H1 (cell line): ENCODE measurements at regions not wholly inside any gene's neighbourhood (a gene's known extent, or its start where the extent isn't known, plus 50 kb on each side); places are given as distances from the start of the nearest gene placed in this dataset.

Experiments used
- CTCF ChIA-PET: fragments of 300-600 bp; sonication (Branson Sonifier 250); formaldehyde crosslinking; loops from one replicate; lab custom pipeline; 2021; ENCODE audit not compliant: partially characterized antibody; lab: Charles Lee
- POLR2A ChIA-PET: fragments of 300-600 bp; sonication (Branson Sonifier 250); formaldehyde crosslinking; loops from one replicate; lab custom pipeline; 2021; ENCODE audit warnings: inconsistent platforms; ENCODE audit not compliant: partially characterized antibody; lab: Charles Lee
- DNase-seq, 2 experiments: peaks; one replicate each; pipeline versions ENCODE4 v3.0.0 to v3.0.0-alpha.2; 2010 to 2022; ENCODE audit warnings: low spot score in 2 of 2, low read depth in 1 of 2, mixed read lengths in 1 of 2
- FAIRE-seq: peaks from 2 replicates; lab custom pipeline; 2011; peaks lifted over from hg19 to GRCh38; lab: Jason Lieb, UNC
- H2AFZ ChIP-seq: 2 replicates; pipeline ENCODE4 v1.8.1; 2012; ENCODE audit warnings: low read length, inconsistent platforms
- H2AK5ac ChIP-seq: 2 replicates; pipeline ENCODE4 v1.6.1; 2013; ENCODE audit warnings: low read depth, low read length
- H2BK120ac ChIP-seq: replicated peaks from 2 replicates; pipeline ENCODE3; 2013; ENCODE audit warnings: low read depth, low read length, inconsistent platforms
- H2BK12ac ChIP-seq: 2 replicates; pipeline ENCODE4 v1.6.1; 2013; ENCODE audit warnings: low read depth, low read length
- H2BK15ac ChIP-seq: 2 replicates; pipeline ENCODE4 v1.6.1; 2013; ENCODE audit warnings: low read length
- H2BK20ac ChIP-seq: 2 replicates; pipeline ENCODE4 v1.6.1; 2013; ENCODE audit warnings: low read length
- H2BK5ac ChIP-seq: 2 replicates; pipeline ENCODE4 v1.6.1; 2013; ENCODE audit warnings: low read depth, low read length
- H3K14ac ChIP-seq: 2 replicates; pipeline ENCODE4 v1.6.1; 2013; ENCODE audit warnings: inconsistent platforms; ENCODE audit not compliant: insufficient read length
- H3K18ac ChIP-seq: 2 replicates; pipeline ENCODE4 v1.6.1; 2013; ENCODE audit warnings: low read length; ENCODE audit errors: extremely low read depth
- H3K23ac ChIP-seq: 2 replicates; pipeline ENCODE4 v1.6.1; 2013; ENCODE audit warnings: inconsistent platforms; ENCODE audit not compliant: insufficient read length
- H3K23me2 ChIP-seq: 2 replicates; pipeline ENCODE4 v1.6.1; 2013; ENCODE audit warnings: low read depth, low read length
- H3K27ac ChIP-seq: 2 replicates; pipeline ENCODE4 v1.6.1; 2011; ENCODE audit warnings: low read depth, low read length, inconsistent platforms
- H3K27me3 ChIP-seq, 4 experiments: replicated peaks in 1 of 4; 1 replicate in 1 of 4; 2 replicates in 3 of 4; pipeline versions ENCODE4 v1.6.1 to v1.8.1; 2011 to 2013; ENCODE audit warnings: low read length in 3 of 4, mild to moderate bottlenecking in 3 of 4, inconsistent platforms in 2 of 4, mixed read lengths in 2 of 4, moderate library complexity in 1 of 4; ENCODE audit not compliant: control insufficient read depth in 3 of 4, insufficient read depth in 3 of 4; ENCODE audit errors: extremely low read depth in 1 of 4
- H3K36me3 ChIP-seq, 4 experiments: 2 replicates each; pipeline versions ENCODE4 v1.6.1 to v1.8.1; 2011 to 2013; ENCODE audit warnings: mild to moderate bottlenecking in 4 of 4, low read length in 3 of 4, moderate library complexity in 2 of 4, control low read depth in 1 of 4, inconsistent platforms in 1 of 4; ENCODE audit not compliant: insufficient read depth in 4 of 4, control insufficient read depth in 2 of 4
- H3K4ac ChIP-seq: replicated peaks from 2 replicates; pipeline ENCODE3; 2013; ENCODE audit warnings: low read length, low read depth, mixed read lengths, inconsistent platforms; ENCODE audit not compliant: insufficient read length
- H3K4me1 ChIP-seq, 4 experiments: replicated peaks in 1 of 4; 1 replicate in 1 of 4; 2 replicates in 3 of 4; pipeline versions ENCODE4 v1.6.1 to v1.8.1; 2011 to 2013; ENCODE audit warnings: low read length in 3 of 4, inconsistent platforms in 2 of 4, mixed read lengths in 1 of 4; ENCODE audit not compliant: insufficient read depth in 4 of 4, control insufficient read depth in 3 of 4
- H3K4me2 ChIP-seq, 2 experiments: 2 replicates each; pipeline versions ENCODE4 v1.6.1 to v1.8.1; 2011 to 2013; ENCODE audit warnings: low read depth in 2 of 2, low read length in 2 of 2, control low read depth in 1 of 2, inconsistent platforms in 1 of 2, mild to moderate bottlenecking in 1 of 2; ENCODE audit not compliant: insufficient read depth in 1 of 2
- H3K4me3 ChIP-seq, 4 experiments: fragments of 200-600, 300-600 bp in 1 of 4; sonication (generic), shearing (Covaris generic), sonication (Bioruptor Twin) in 1 of 4; 2 replicates each; pipeline versions ENCODE4 v1.5.1 to v1.8.1; 2011 to 2016; ENCODE audit warnings: low read length in 4 of 4, low read depth in 3 of 4, control low read depth in 2 of 4, inconsistent platforms in 2 of 4, mild to moderate bottlenecking in 2 of 4, mixed read lengths in 1 of 4, moderate library complexity in 1 of 4; ENCODE audit not compliant: insufficient read depth in 2 of 4; ENCODE audit errors: extremely low read depth in 1 of 4
- H3K56ac ChIP-seq: replicated peaks from 2 replicates; pipeline ENCODE3; 2013; ENCODE audit warnings: low read depth, mild to moderate bottlenecking, mixed read lengths, low read length, inconsistent platforms; ENCODE audit not compliant: insufficient read length
- H3K79me1 ChIP-seq: 2 replicates; pipeline ENCODE4 v1.6.1; 2013; ENCODE audit warnings: low read depth, low read length, control low read depth
- H3K79me2 ChIP-seq, 2 experiments: 2 replicates each; pipeline versions ENCODE4 v1.6.1 to v1.8.1; 2012 to 2013; ENCODE audit warnings: low read length in 2 of 2, mild to moderate bottlenecking in 2 of 2, inconsistent platforms in 1 of 2; ENCODE audit not compliant: insufficient read depth in 2 of 2, control insufficient read depth in 1 of 2
- H3K9ac ChIP-seq, 4 experiments: replicated peaks in 1 of 4; 1 replicate in 1 of 4; 2 replicates in 3 of 4; pipeline versions ENCODE4 v1.6.1 to v1.8.1; 2011 to 2013; ENCODE audit warnings: low read depth in 3 of 4, low read length in 3 of 4, control low read depth in 2 of 4, mild to moderate bottlenecking in 2 of 4, moderate library complexity in 2 of 4, inconsistent platforms in 1 of 4; ENCODE audit errors: extremely low read depth in 1 of 4
- H3K9me3 ChIP-seq, 2 experiments: 2 replicates each; pipeline versions ENCODE4 v1.6.1 to v1.8.1; 2012 to 2013; ENCODE audit warnings: mild to moderate bottlenecking in 2 of 2, moderate library complexity in 2 of 2, control low read depth in 1 of 2, inconsistent platforms in 1 of 2, low read depth in 1 of 2, low read length in 1 of 2, mixed read lengths in 1 of 2; ENCODE audit not compliant: insufficient read depth in 2 of 2
- H4K20me1 ChIP-seq, 2 experiments: replicated peaks in 1 of 2; 2 replicates each; pipeline versions ENCODE3 to v1.8.1; 2011 to 2013; ENCODE audit warnings: inconsistent platforms in 2 of 2, low read length in 2 of 2, mild to moderate bottlenecking in 1 of 2; ENCODE audit not compliant: insufficient read depth in 2 of 2, control insufficient read depth in 1 of 2
- H4K5ac ChIP-seq: 2 replicates; pipeline ENCODE4 v1.6.1; 2013; ENCODE audit warnings: low read length, low read depth, mixed read lengths, inconsistent platforms; ENCODE audit not compliant: insufficient read length
- H4K8ac ChIP-seq: 2 replicates; pipeline ENCODE4 v1.8.0; 2013; ENCODE audit warnings: mild to moderate bottlenecking, moderate library complexity, low read length, inconsistent platforms; ENCODE audit not compliant: insufficient read depth; ENCODE audit errors: extremely low read depth
- H4K91ac ChIP-seq: replicated peaks from 2 replicates; pipeline ENCODE3; 2013; ENCODE audit warnings: low read length, mixed read lengths, inconsistent platforms; ENCODE audit not compliant: insufficient read length
- ASH2L ChIP-seq: fragments of 200-600, 300-600 bp; sonication (generic); IDR thresholded peaks from one replicate; pipeline ENCODE4 v1.7.1; 2017; ENCODE audit warnings: low read length
- ATF3 ChIP-seq: IDR thresholded peaks from 2 replicates; pipeline ENCODE4 v1.6.1; 2011; ENCODE audit warnings: low read depth, mild to moderate bottlenecking, low read length; ENCODE audit not compliant: insufficient read depth
- BCL11A ChIP-seq, 2 experiments: IDR thresholded peaks; one replicate each; pipeline ENCODE4 v1.6.1; 2011; ENCODE audit warnings: low read depth in 2 of 2, low read length in 2 of 2, mild to moderate bottlenecking in 2 of 2
- BRCA1 ChIP-seq: IDR thresholded peaks from 2 replicates; pipeline ENCODE4 v1.6.1; 2012; ENCODE audit warnings: low read depth, low read length, improper control_type of control experiment
- CHD2 ChIP-seq: IDR thresholded peaks from 2 replicates; pipeline ENCODE4 v1.6.1; 2012; ENCODE audit warnings: low read length, improper control_type of control experiment
- CTBP2 ChIP-seq: IDR thresholded peaks from 2 replicates; pipeline ENCODE4 v1.7.0; 2011; ENCODE audit warnings: borderline replicate concordance, mild to moderate bottlenecking, moderate library complexity, mixed read lengths, low read length; ENCODE audit not compliant: insufficient read depth, insufficient read length
- FOSL1 ChIP-seq: IDR thresholded peaks from 2 replicates; pipeline ENCODE4 v1.6.1; 2011; ENCODE audit warnings: mild to moderate bottlenecking, low read depth, low read length, moderate library complexity; ENCODE audit not compliant: insufficient read depth
- HDAC6 ChIP-seq: IDR thresholded peaks from one replicate; pipeline ENCODE4 v1.7.1; 2012; ENCODE audit warnings: low read depth, mild to moderate bottlenecking, inconsistent platforms, low read length, moderate library complexity
- JUN ChIP-seq: IDR thresholded peaks from 2 replicates; pipeline ENCODE4 v1.6.1; 2011; ENCODE audit warnings: low read depth, mild to moderate bottlenecking, improper control_type of control experiment, low read length
- JUND ChIP-seq: IDR thresholded peaks from 2 replicates; pipeline ENCODE4 v1.6.1; 2011; ENCODE audit warnings: mild to moderate bottlenecking, improper control_type of control experiment, low read length
- MAFK ChIP-seq: IDR thresholded peaks from 2 replicates; pipeline ENCODE4 v1.6.1; 2012; ENCODE audit warnings: low read depth, mild to moderate bottlenecking, improper control_type of control experiment, low read length
- SAP30 ChIP-seq: fragments of 300-600 bp; sonication (generic); IDR thresholded peaks from 2 replicates; pipeline ENCODE4 v1.7.1; 2012; ENCODE audit warnings: low read length, moderate library complexity, mild to moderate bottlenecking, inconsistent platforms; ENCODE audit not compliant: insufficient read depth, insufficient replicate concordance
- SP1 ChIP-seq: IDR thresholded peaks from 2 replicates; pipeline ENCODE4 v1.6.1; 2011; ENCODE audit warnings: low read depth, low read length
- SP2 ChIP-seq: IDR thresholded peaks from 2 replicates; pipeline ENCODE4 v1.6.1; 2012; ENCODE audit warnings: mild to moderate bottlenecking, low read length, inconsistent platforms
- SP4 ChIP-seq: IDR thresholded peaks from 2 replicates; pipeline ENCODE4 v1.6.1; 2012; ENCODE audit warnings: low read length, inconsistent platforms
- TEAD4 ChIP-seq: IDR thresholded peaks from 2 replicates; pipeline ENCODE4 v1.6.1; 2012; ENCODE audit warnings: low read depth, low read length, inconsistent platforms, mixed read lengths
- WGBS, 2 experiments: shearing (Covaris generic) in 1 of 2; methylation state at CpG; one replicate each; pipeline versions ENCODE4 v1.1.6 to v1.1.7; 2013 to 2015; ENCODE audit warnings: low lambda C conversion rate in 2 of 2, mixed read lengths in 2 of 2, inconsistent platforms in 1 of 2, low coverage in 1 of 2, missing lambda C conversion rate in 1 of 2; ENCODE audit not compliant: insufficient replicate concordance in 2 of 2, insufficient coverage in 1 of 2, insufficient read length in 1 of 2; ENCODE audit errors: extremely low coverage in 1 of 2, missing lambda C conversion rate in 1 of 2; 5-methylcytosine and 5-hydroxymethylcytosine counted together

DNA sequence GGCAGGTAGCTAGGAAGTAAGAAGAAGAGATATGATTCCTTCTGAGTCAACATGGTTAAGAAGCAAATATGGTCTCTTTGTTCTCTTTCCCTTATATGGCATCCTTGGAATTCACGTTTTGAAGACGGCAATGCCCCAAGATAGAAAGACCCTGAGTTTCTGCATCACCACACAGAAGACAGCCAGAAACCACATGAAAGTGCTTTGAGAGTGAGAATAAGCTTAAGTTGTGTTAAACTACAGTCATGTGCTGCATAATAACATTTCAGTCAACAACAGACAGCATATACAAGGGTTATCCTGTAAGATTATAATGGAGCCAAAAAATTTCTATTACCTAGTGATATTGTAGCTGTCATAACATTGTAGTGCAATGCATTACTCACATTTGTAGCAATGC, 89.9 kb upstream of the STEAP1 start:
- Histone ChIP-seq H2BK20ac (no peak overlapping the region), H3K23ac (no peak overlapping the region), H2BK12ac (no peak overlapping the region), H3K23me2 (no peaks in the 10 kb centered on the region), H3K4me1 (no peaks in the 10 kb centered on the region), H3K9ac (no peak overlapping the region), H4K8ac (no peak overlapping the region), H3K79me2 (no peaks in the 10 kb centered on the region), H4K91ac (no peak overlapping the region), H4K20me1 (no peaks in the 10 kb centered on the region), H2BK5ac (no peak overlapping the region), H2AK5ac (no peak overlapping the region), H3K14ac (no peak overlapping the region), H3K27me3 (no peaks in the 10 kb centered on the region), H3K27ac (no peak overlapping the region), H2BK120ac (no peak overlapping the region), H2AFZ (no peak overlapping the region), H2BK15ac (no peak overlapping the region), H3K4me3 (no peak overlapping the region), H3K9me3 (no peaks in the 10 kb centered on the region), H3K18ac (no peak overlapping the region), H3K4ac (no peak overlapping the region), H3K36me3 (no peaks in the 10 kb centered on the region), H4K5ac (no peak overlapping the region), H3K79me1 (no peaks in the 10 kb centered on the region), H3K4me2 (no peak overlapping the region), H3K56ac (no peak overlapping the region)
- DNase-seq = no peak
- no peak for FAIRE-seq
- 90% methylated on average over 2 of the region's 2 CpGs; no CpG with 5 or more reads in 1 of the 2 experiments for WGBS, 2 experiments
- POLR2A ChIA-PET = no interaction called here
- CTCF ChIA-PET = interaction anchor here (1.4 kb wide), 1 partner anchor 14 kb away, joined by 4 read pairs; no protein-coding TSS in a partner anchor
- TF ChIP-seq SP4 (no peak), BCL11A (IDR thresholded peaks at IDR 0.05; ENCODE audit: low read depth in 2 of 2, low read length in 2 of 2) (no peak), FOSL1 (no peak), BRCA1 (no peak), SP2 (no peak), ASH2L (no peak), SAP30 (no peak), ATF3 (no peak), JUND (no peak), CHD2 (no peak), JUN (no peak), CTBP2 (no peak), TEAD4 (no peak), MAFK (no peak), SP1 (no peak), HDAC6 (no peak)
